GM23248 (cell line): ENCODE measurements at regions not wholly inside any gene's neighbourhood (a gene's known extent, or its start where the extent isn't known, plus 50 kb on each side); places are given as distances from the start of the nearest gene placed in this dataset.
A peak's percentile ranks its signal among the peaks of the same experiment; 100 is the strongest.

Experiments used
- DNase-seq: peaks from one replicate; pipeline ENCODE4 v3.0.0-alpha.2; 2015
- H2AFZ ChIP-seq: fragments of 200-600 bp; sonication (generic); 2 replicates; pipeline ENCODE4 v1.6.1; 2016; ENCODE audit warnings: antibody characterized with exemption
- H3F3A ChIP-seq: fragments of 200-600 bp; sonication (generic); 2 replicates; pipeline ENCODE4 v1.6.1; 2016; ENCODE audit warnings: mild to moderate bottlenecking, antibody characterized with exemption, mixed run types; ENCODE audit not compliant: insufficient read depth
- H3K27ac ChIP-seq: fragments of 200-600 bp; sonication (generic); 2 replicates; pipeline ENCODE4 v1.5.1; 2016; ENCODE audit warnings: mild to moderate bottlenecking
- H3K27me3 ChIP-seq: fragments of 200-600 bp; sonication (generic); replicated peaks from 2 replicates; pipeline ENCODE4 v1.6.1; 2016; ENCODE audit warnings: mild to moderate bottlenecking; ENCODE audit not compliant: insufficient read depth
- H3K36me3 ChIP-seq: fragments of 200-600 bp; sonication (generic); 2 replicates; pipeline ENCODE4 v1.6.1; 2016; ENCODE audit warnings: low read depth, mild to moderate bottlenecking
- H3K4me1 ChIP-seq: fragments of 200-600 bp; sonication (generic); 2 replicates; pipeline ENCODE4 v1.6.1; 2016; ENCODE audit warnings: mild to moderate bottlenecking; ENCODE audit not compliant: insufficient read depth
- H3K4me2 ChIP-seq: fragments of 200-600 bp; sonication (generic); one replicate; pipeline ENCODE4 v1.6.1; 2016; ENCODE audit warnings: mild to moderate bottlenecking; ENCODE audit not compliant: unreplicated experiment
- H3K4me3 ChIP-seq: fragments of 200-600 bp; sonication (generic); 2 replicates; pipeline ENCODE4 v1.5.1; 2016; ENCODE audit warnings: mild to moderate bottlenecking
- H3K79me2 ChIP-seq: fragments of 200-600 bp; sonication (generic); 2 replicates; pipeline ENCODE4 v1.6.1; 2016; ENCODE audit warnings: mild to moderate bottlenecking; ENCODE audit not compliant: insufficient read depth
- H3K9ac ChIP-seq: fragments of 200-600 bp; sonication (generic); 2 replicates; pipeline ENCODE4 v1.6.1; 2016; ENCODE audit warnings: mild to moderate bottlenecking
- H3K9me2 ChIP-seq: fragments of 200-600 bp; sonication (generic); 2 replicates; pipeline ENCODE4 v1.6.1; 2016; ENCODE audit warnings: mixed run types, mild to moderate bottlenecking, moderate library complexity; ENCODE audit not compliant: insufficient read depth
- H3K9me3 ChIP-seq: fragments of 200-600 bp; sonication (generic); one replicate; pipeline ENCODE4 v1.6.1; 2017; ENCODE audit warnings: low read depth
- H4K20me1 ChIP-seq: fragments of 200-600 bp; sonication (generic); 2 replicates; pipeline ENCODE4 v1.6.0; 2016; ENCODE audit not compliant: insufficient read depth
- EZH2 ChIP-seq: fragments of 200-600 bp; sonication (generic); IDR thresholded peaks from 2 replicates; pipeline ENCODE4 v1.6.1; 2018; ENCODE audit warnings: antibody characterized with exemption, mild to moderate bottlenecking; ENCODE audit not compliant: insufficient read depth, poor library complexity, severe bottlenecking
- EZH2phosphoT487 ChIP-seq: fragments of 200-600 bp; sonication (generic); IDR thresholded peaks from 2 replicates; pipeline ENCODE4 v1.6.1; 2018; ENCODE audit warnings: antibody characterized with exemption, moderate library complexity, mild to moderate bottlenecking, low read depth; ENCODE audit not compliant: insufficient read depth
- WGBS, 2 experiments: methylation state at CpG; one replicate each; pipeline ENCODE4 v1.1.6; 2015 to 2017; ENCODE audit warnings: low lambda C conversion rate in 2 of 2, low coverage in 1 of 2; ENCODE audit errors: missing lambda C conversion rate in 2 of 2; 5-methylcytosine and 5-hydroxymethylcytosine counted together
- in situ Hi-C: fragments of 300-500 bp; cut with MboI; formaldehyde crosslinking; loops from 2 replicates; pipeline ENCODE4 v1.15.0; 2020

DNA sequence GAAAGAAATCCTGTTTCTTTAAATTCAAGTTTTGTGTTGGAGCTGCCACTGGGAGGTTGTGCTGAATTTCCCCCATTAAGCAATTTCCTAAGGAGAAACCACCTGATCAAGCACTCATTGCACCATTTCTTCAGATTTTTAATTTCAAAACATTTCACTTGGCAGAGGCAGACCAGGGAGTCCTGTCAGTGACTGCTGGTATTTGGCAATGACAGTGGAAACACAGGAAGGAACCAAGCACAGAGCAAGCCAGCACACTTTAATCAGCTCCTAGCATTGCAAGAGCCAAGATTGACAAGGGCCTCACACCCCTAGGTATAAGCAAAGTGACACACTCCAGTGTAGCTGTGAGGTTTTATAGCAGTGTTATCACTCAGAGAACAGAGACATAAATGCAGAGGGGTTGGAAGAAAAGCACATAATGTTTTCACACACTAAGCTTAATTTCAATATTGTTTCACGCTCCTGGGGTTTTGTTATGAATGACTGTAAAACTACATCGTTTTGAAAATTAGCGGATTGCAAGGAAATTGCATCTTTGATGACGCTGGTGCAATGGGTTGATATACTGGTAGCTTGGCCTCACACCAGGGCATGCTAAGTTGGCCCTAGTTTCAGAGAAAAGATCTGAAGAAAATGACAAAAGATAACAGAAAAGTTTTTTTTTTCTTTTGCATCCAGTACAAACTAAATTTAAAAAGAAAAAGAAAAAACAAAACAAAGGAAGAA lies 768.4 kb downstream of the TFAP2A start:
- no peaks in the 10 kb centered on the region for H3K36me3 ChIP-seq
- H3K4me1 ChIP-seq: peaks cover 41% of the 10 kb centered on the region
- WGBS, 2 experiments: 35 to 40% methylated on average over 4 of the region's 4 CpGs
- H3K4me2 ChIP-seq: peak overlapping the region; percentile 30
- H3K9me2 ChIP-seq: no peaks in the 10 kb centered on the region
- 0 out of 2 replicates have a peak overlapping the region, but pooled peaks have one; percentile 20 for H3K9ac ChIP-seq
- H3K27ac ChIP-seq: peak overlapping the region; percentile 57
- H3K79me2 ChIP-seq: no peaks in the 10 kb centered on the region
- no peaks in the 10 kb centered on the region for H3K9me3 ChIP-seq
- peaks cover 22% of the 10 kb centered on the region for H3F3A ChIP-seq
- in situ Hi-C loops: no loop called here
- H4K20me1 ChIP-seq: no peaks in the 10 kb centered on the region
- no peaks in the 10 kb centered on the region for H3K27me3 ChIP-seq
- TF ChIP-seq EZH2phosphoT487 (no peak), EZH2 (no peak)
- peak overlapping the region; percentile 18; the same call in 1 of the 2 replicates for H2AFZ ChIP-seq
- DNase-seq: peak; percentile 65
- no peak overlapping the region for H3K4me3 ChIP-seq

DNA sequence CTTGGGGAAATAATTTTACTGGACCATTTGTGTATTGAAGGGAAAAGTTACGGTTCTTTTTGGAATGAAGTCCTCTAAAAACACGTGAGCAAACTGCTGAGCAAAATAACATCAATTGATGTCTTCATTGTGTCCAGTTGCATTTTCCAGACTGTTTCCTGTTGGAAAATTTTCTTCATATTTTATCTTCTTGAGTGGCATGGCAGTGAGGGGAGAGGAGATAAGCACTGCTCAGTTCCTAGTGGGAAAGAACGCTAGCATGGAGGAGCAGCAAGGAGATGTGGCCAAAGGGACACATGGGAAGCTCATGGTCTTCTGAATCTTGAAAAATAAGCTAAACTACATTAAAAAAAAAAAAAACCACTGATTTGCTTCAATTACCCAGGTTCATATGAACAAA lies 776.0 kb downstream of the TFAP2A start:
- in situ Hi-C loops: no loop called here
- Histone ChIP-seq H3K9me2 (no peaks in the 10 kb centered on the region), H3K4me3 (no peak overlapping the region), H3K9me3 (no peaks in the 10 kb centered on the region), H3K4me1 (no peaks in the 10 kb centered on the region), H4K20me1 (no peaks in the 10 kb centered on the region), H3K9ac (no peak overlapping the region), H3K36me3 (no peaks in the 10 kb centered on the region), H3K27ac (no peak overlapping the region), H2AFZ (no peak overlapping the region), H3F3A (no peaks in the 10 kb centered on the region), H3K27me3 (no peaks in the 10 kb centered on the region), H3K79me2 (no peaks in the 10 kb centered on the region), H3K4me2 (no peak overlapping the region)
- 72 to 79% methylated on average over 3 of the region's 3 CpGs for WGBS, 2 experiments
- DNase-seq: no peak
- no peak for TF ChIP-seq EZH2phosphoT487

DNA sequence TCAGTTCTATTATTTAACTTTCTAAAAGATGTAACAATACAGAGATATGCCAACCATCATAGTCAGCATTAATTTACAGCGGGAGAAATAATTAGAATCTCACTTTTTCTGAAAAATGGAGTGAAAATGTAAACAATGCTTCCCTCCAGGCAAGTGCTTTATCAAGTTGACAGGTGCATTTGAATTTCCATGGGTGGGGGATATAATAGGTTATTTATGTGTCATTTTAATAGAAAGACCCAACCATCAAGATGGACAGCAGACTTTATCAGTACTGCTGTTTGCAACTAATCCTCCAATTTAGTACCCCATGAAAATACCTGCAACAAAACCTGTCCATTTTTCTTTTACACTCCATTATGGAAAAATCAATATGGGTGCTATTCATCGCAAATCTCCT lies 780.1 kb downstream of the TFAP2A start:
- no peak overlapping the region for H3K4me2 ChIP-seq
- no peak overlapping the region for H3K27ac ChIP-seq
- no peaks in the 10 kb centered on the region for H4K20me1 ChIP-seq
- no peak overlapping the region for H3K4me3 ChIP-seq
- no peaks in the 10 kb centered on the region for H3K9me3 ChIP-seq
- no peaks in the 10 kb centered on the region for H3K27me3 ChIP-seq
- no peak for DNase-seq
- H3F3A ChIP-seq: no peaks in the 10 kb centered on the region
- WGBS, 2 experiments: 38 to 46% methylated on average over 2 of the region's 2 CpGs
- in situ Hi-C loops: no loop called here
- no peaks in the 10 kb centered on the region for H3K79me2 ChIP-seq
- no peak overlapping the region for H2AFZ ChIP-seq
- H3K4me1 ChIP-seq: no peaks in the 10 kb centered on the region
- TF ChIP-seq EZH2phosphoT487 (no peak), EZH2 (no peak)
- no peak overlapping the region for H3K9ac ChIP-seq
- no peaks in the 10 kb centered on the region for H3K36me3 ChIP-seq
- H3K9me2 ChIP-seq: no peaks in the 10 kb centered on the region

DNA sequence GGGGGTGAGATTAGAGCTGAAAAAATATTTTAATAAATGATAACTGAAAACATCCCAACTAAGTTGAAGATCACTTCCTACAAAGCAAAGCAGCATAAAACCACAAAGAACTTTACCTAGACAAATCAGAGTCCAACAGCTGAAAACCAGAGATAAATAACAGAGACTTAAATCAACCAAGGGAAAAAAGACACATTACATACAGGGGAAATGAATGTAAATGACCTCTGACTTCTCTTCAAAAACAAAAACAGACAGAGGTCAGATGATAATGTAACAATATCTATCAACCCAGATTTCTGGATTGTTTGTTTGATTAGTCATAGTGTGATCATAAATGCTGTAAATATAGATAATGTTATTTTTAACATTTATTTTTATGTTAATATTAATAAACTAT lies 782.8 kb downstream of the TFAP2A start:
- Histone ChIP-seq H3K9me2 (no peaks in the 10 kb centered on the region), H3K79me2 (no peaks in the 10 kb centered on the region), H3K4me3 (no peak overlapping the region), H4K20me1 (no peaks in the 10 kb centered on the region), H2AFZ (no peak overlapping the region), H3K9me3 (no peaks in the 10 kb centered on the region), H3K36me3 (no peaks in the 10 kb centered on the region), H3K9ac (no peak overlapping the region), H3K4me1 (no peaks in the 10 kb centered on the region), H3F3A (no peaks in the 10 kb centered on the region), H3K27me3 (no peaks in the 10 kb centered on the region), H3K27ac (no peak overlapping the region), H3K4me2 (no peak overlapping the region)
- TF ChIP-seq EZH2 (no peak), EZH2phosphoT487 (no peak)
- no peak for DNase-seq
- in situ Hi-C loops: no loop called here

DNA sequence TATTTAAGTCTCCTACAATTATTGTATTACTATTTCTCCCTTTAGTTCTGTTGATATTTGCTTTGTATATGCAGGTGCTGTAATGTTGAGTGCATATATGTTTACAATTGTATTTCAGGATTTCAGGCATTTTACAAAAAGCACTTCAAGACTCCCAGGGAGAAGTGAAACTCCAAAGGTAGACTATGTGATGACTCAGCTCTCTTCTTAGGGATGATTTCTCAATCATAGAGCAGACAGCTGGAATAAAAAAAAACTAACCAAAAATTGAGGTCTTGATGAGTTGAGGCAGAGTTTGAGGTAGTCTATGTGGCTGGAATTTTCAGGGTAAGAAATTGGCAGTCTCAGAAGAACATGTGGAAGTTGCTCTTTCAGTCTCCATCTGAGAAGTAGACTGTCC lies 786.1 kb downstream of the TFAP2A start:
- TF ChIP-seq EZH2 (no peak), EZH2phosphoT487 (no peak)
- in situ Hi-C loops: no loop called here
- Histone ChIP-seq H3K4me1 (peaks cover 5% of the 10 kb centered on the region; the same call in 1 of the 2 replicates), H3K4me3 (no peak overlapping the region), H2AFZ (no peak overlapping the region), H3K9ac (no peak overlapping the region), H3K9me2 (no peaks in the 10 kb centered on the region), H4K20me1 (no peaks in the 10 kb centered on the region), H3K9me3 (no peaks in the 10 kb centered on the region), H3K79me2 (no peaks in the 10 kb centered on the region), H3K4me2 (no peak overlapping the region), H3K27me3 (no peaks in the 10 kb centered on the region), H3K27ac (no peak overlapping the region), H3K36me3 (0 out of 2 replicates have a peak, but pooled peaks cover 6% of the 10 kb centered on the region), H3F3A (peaks cover 10% of the 10 kb centered on the region; the same call in 1 of the 2 replicates)
- DNase-seq: peak; percentile 34
